GM23248 (cell line): ENCODE measurements at regions not wholly inside any gene's neighbourhood (a gene's known extent, or its start where the extent isn't known, plus 50 kb on each side); places are given as distances from the start of the nearest gene placed in this dataset.

Experiments
- EZH2 ChIP-seq: fragments of 200-600 bp; sonication (generic); IDR thresholded peaks from 2 replicates; pipeline ENCODE4 v1.6.1; 2018; ENCODE audit warnings: antibody characterized with exemption, mild to moderate bottlenecking; ENCODE audit not compliant: insufficient read depth, poor library complexity, severe bottlenecking
- EZH2phosphoT487 ChIP-seq: fragments of 200-600 bp; sonication (generic); IDR thresholded peaks from 2 replicates; pipeline ENCODE4 v1.6.1; 2018; ENCODE audit warnings: antibody characterized with exemption, moderate library complexity, mild to moderate bottlenecking, low read depth; ENCODE audit not compliant: insufficient read depth

DNA sequence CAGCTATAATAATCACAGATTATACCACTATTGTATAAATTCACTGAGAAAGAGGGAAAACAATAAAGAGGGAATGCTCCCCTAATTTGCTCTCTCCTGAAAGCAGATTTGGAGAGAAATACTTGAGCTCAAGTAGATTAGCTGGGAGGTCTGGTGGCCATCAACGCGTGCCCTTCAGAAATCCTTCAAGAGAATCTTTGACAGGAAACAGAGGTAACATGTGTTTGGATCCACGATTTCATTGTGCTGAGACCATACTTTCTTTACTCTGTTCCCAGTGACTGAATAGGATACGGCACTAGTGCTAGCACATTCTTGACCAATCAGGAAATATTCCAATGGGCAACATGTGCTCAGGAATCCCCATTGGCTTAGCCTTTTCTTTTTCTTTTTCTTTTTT lies 1395.3 kb downstream of the RAPGEF2 start:
- TF ChIP-seq EZH2phosphoT487 (no peak), EZH2 (no peak)
